Pancreas (tissue), 10 donors: ENCODE measurements at regions not wholly inside any gene's neighbourhood (a gene's known extent, or its start where the extent isn't known, plus 50 kb on each side); places are given as distances from the start of the nearest gene placed in this dataset.

Experiments used
- ATAC-seq, 4 donors: fragments of 200-7000 bp; cut with Tn5 transposase; one replicate each; pipeline versions ENCODE4 v1.8.0 to v1.9.1; 2020; ENCODE audit warnings: mild to moderate bottlenecking in 4 of 4, moderate library complexity in 4 of 4
- DNase-seq, 6 donors: peaks; one replicate each; pipeline ENCODE4 v3.0.0-alpha.2; 2020
- FAIRE-seq: peaks from 2 replicates; lab custom pipeline; 2012; peaks lifted over from hg19 to GRCh38; lab: Jason Lieb, UNC
- H3K27ac ChIP-seq, 4 donors: fragments of 200-600 bp; sonication (generic); 1 replicate in 3 of 4; 2 replicates in 1 of 4; pipeline versions ENCODE4 v1.5.0 to v1.8.0; 2020
- H3K27me3 ChIP-seq, 4 donors: fragments of 200-600 bp; one replicate each; pipeline ENCODE4 v1.8.0; 2021
- H3K36me3 ChIP-seq, 3 donors: fragments of 200-600 bp; sonication (generic) in 1 of 3; one replicate each; pipeline versions ENCODE4 v1.5.0 to v1.8.0; 2020 to 2021
- H3K4me1 ChIP-seq, 3 donors: fragments of 200-600 bp; one replicate each; pipeline ENCODE4 v1.8.0; 2021
- H3K4me3 ChIP-seq, 4 donors: fragments of 200-600 bp; sonication (generic) in 2 of 4; one replicate each; pipeline versions ENCODE4 v1.5.0 to v1.8.0; 2020 to 2021
- H3K9me3 ChIP-seq, 4 donors: fragments of 200-600 bp; one replicate each; pipeline ENCODE4 v1.8.0; 2021
- WGBS, 2 donors: extraction: QIAGEN DNeasy Blood & Tissue Kit; methylation state at CpG; one replicate each; pipeline ENCODE4 v1.1.7; 2013; 5-methylcytosine and 5-hydroxymethylcytosine counted together
- intact Hi-C, 3 donors: fragments of 100-400 bp; cut with DNase I; formaldehyde crosslinking; loops; one replicate each; pipeline versions ENCODE4 v1.11.1 to v1.14.2; 2022
- TF ChIP-seq, protein P1 (sequence below), 4 donors: fragments of 200-600 bp; sonication (generic) in 3 of 4; IDR thresholded peaks; one replicate each; pipeline versions ENCODE4 v1.5.0 to v1.8.0; 2021; ENCODE audit warnings: antibody characterized with exemption in 4 of 4
- donor health status: healthy with polysubstance abuse.
- donor health status: DM: no; HTN: no; CAD: no; lungs with moderate emphysema.
- donor health status: DM: no; HTN: no; CAD: no.
- donor health status: control.
- donor health status: control.
- donor health status: Bipolar disorder and iron deficiency.
- donor health status: DM: yes; HTN: yes; CAD: no.
- donor health status: DM: no; HTN: no; CAD: no.
- donor health status: DM: no; HTN: no; CAD: no.
- donor health status: DM: yes; HTN: yes; CAD: no.

DNA sequence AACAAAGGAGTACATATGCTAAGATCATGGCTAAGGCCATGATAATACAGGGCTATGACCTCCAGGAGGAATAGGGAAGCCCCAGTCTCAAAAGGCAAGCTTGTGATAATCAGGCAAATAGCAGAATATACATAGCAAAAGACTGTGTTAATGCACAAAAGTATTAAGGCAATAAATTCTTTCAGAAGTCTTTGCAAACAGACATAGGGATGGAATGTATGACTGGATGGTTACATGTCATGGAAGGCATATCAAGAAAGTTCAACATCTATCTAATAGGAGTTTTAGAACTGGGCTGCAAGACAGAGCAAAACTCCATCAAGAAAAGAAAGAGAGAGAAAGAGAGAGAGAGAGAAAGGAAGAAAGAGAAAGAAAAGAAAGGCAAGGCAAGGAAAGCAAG, 264.5 kb upstream of the CDH6 start:
- TF ChIP-seq, protein P1, sequence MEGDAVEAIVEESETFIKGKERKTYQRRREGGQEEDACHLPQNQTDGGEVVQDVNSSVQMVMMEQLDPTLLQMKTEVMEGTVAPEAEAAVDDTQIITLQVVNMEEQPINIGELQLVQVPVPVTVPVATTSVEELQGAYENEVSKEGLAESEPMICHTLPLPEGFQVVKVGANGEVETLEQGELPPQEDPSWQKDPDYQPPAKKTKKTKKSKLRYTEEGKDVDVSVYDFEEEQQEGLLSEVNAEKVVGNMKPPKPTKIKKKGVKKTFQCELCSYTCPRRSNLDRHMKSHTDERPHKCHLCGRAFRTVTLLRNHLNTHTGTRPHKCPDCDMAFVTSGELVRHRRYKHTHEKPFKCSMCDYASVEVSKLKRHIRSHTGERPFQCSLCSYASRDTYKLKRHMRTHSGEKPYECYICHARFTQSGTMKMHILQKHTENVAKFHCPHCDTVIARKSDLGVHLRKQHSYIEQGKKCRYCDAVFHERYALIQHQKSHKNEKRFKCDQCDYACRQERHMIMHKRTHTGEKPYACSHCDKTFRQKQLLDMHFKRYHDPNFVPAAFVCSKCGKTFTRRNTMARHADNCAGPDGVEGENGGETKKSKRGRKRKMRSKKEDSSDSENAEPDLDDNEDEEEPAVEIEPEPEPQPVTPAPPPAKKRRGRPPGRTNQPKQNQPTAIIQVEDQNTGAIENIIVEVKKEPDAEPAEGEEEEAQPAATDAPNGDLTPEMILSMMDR (IDR thresholded peaks at IDR 0.05) = no peak
- ATAC-seq (no peak), FAIRE-seq (no peak), DNase-seq (no peak)
- intact Hi-C loops = no loop called here
- no peaks in the 10 kb centered on the region for H3K9me3 ChIP-seq
- no peak overlapping the region for H3K4me3 ChIP-seq
- H3K27me3 ChIP-seq = no peaks in the 10 kb centered on the region
- H3K4me1 ChIP-seq = no peaks in the 10 kb centered on the region
- no peaks in the 10 kb centered on the region for H3K36me3 ChIP-seq
- no peak overlapping the region for H3K27ac ChIP-seq

DNA sequence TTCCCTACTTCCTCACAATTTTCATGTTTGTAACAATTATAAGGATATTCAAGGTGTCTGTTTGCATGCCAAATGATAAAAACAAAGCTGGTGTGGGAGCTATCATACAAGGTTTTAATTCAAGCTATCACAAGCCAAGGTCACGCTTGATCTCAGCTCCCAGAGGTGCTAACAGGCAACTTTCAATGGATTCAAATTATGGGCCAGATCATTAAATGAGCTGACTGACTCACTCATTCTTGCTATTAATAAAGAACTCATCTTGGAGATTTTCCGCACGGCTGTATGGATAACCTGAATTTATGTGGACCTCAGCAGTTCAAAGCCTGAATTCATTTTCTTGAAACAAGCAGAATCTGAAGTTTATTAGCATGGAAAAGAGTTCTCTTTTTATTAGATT, 267.3 kb upstream of the CDH6 start:
- Histone ChIP-seq H3K27me3 (no peaks in the 10 kb centered on the region), H3K4me3 (no peak overlapping the region), H3K9me3 (no peaks in the 10 kb centered on the region), H3K36me3 (no peaks in the 10 kb centered on the region), H3K4me1 (no peaks in the 10 kb centered on the region), H3K27ac (no peak overlapping the region)
- DNase-seq (no peak), FAIRE-seq (no peak), ATAC-seq (no peak)
- 61 to 73% methylated on average over 3 of the region's 3 CpGs for WGBS, 2 donors
- intact Hi-C loops = no loop called here
- TF ChIP-seq, protein P1 (IDR thresholded peaks at IDR 0.05) = no peak

DNA sequence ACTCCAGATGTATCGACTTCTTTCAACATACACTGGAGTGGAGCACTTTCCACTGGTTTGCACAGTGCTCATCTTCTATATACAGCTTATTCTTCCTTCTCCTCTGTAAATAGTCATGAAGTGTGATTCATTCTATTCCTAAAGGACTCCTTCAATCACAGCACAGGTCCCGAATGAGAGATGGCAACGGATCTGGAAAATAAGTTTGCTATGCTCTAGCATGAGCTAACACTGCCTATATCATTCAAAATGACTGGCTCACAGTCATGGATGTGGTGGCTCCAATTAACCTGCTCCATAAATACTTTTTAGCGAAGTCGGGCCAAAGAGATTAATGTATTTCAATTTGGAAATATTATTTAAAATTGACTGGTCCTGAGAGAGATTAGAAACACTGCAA, 272.1 kb upstream of the CDH6 start:
- Histone ChIP-seq H3K4me1 (no peaks in the 10 kb centered on the region), H3K9me3 (no peaks in the 10 kb centered on the region), H3K4me3 (no peak overlapping the region), H3K27me3 (no peaks in the 10 kb centered on the region), H3K36me3 (no peaks in the 10 kb centered on the region), H3K27ac (no peak overlapping the region)
- intact Hi-C loops = no loop called here
- DNase-seq = no peak
- TF ChIP-seq, protein P1 (IDR thresholded peaks at IDR 0.05) = no peak
- no peak for FAIRE-seq
- ATAC-seq = no peak
- 66 to 73% methylated on average over 5 of the region's 5 CpGs for WGBS, 2 donors

DNA sequence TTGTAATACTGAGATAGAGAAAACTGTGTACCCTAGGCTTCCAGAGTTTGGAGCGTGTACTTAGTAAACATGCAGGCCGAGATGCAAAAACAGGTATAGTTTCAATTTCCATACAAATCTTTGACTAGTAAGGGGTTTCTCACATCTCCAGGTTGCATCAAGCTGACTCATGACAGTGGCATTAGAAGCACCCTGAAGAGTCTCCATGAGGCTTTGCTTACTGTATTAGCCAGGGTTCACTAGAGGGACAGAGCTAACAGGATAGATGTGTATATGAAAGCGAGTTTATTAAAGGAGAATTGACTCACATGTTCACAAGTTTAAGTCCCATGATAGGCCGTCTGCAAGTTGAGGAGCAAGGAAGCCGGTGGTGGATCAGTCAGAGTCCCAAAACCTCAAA, 275.3 kb upstream of the CDH6 start:
- H3K4me1 ChIP-seq = no peaks in the 10 kb centered on the region
- 52 to 61% methylated on average over 5 of the region's 5 CpGs for whole genome bisulfite sequencing, 2 donors
- TF ChIP-seq, protein P1 (IDR thresholded peaks at IDR 0.05) = no peak
- no peaks in the 10 kb centered on the region for H3K27me3 ChIP-seq
- FAIRE-seq (no peak), DNase-seq (no peak), ATAC-seq (no peak)
- no peak overlapping the region for H3K4me3 ChIP-seq
- H3K27ac ChIP-seq = no peak overlapping the region
- intact Hi-C loops = no loop called here
- no peaks in the 10 kb centered on the region for H3K9me3 ChIP-seq
- H3K36me3 ChIP-seq = no peaks in the 10 kb centered on the region

DNA sequence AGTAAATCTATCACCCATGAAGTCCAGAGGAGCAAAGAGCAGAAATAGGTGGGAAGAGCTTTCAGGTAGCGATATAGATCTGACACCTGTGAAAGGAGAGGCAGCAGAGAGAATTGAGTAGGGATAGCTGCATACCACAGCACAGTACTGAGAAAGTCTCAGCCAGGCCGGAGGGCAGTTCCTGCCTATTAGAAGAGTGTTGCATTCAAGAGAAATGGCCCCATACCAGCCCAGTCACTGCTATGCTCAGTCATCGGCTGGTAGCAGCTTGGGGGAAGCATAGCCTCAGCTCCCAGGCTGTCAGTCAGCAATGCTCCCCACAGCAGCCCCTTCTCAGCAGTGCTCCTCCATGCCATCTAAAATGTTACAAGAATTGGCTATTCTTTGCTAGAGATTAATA, 285.1 kb upstream of the CDH6 start:
- DNase-seq = no peak
- no peaks in the 10 kb centered on the region for H3K9me3 ChIP-seq
- H3K4me3 ChIP-seq = no peak overlapping the region
- H3K36me3 ChIP-seq = no peaks in the 10 kb centered on the region
- H3K27ac ChIP-seq = no peak overlapping the region
- H3K27me3 ChIP-seq = no peaks in the 10 kb centered on the region
- FAIRE-seq = no peak
- WGBS, 2 donors = 65 to 68% methylated on average over 3 of the region's 3 CpGs
- TF ChIP-seq, protein P1 (IDR thresholded peaks at IDR 0.05) = no peak
- ATAC-seq = no peak
- intact Hi-C loops = no loop called here
- no peaks in the 10 kb centered on the region for H3K4me1 ChIP-seq
